MG63 (cell line): ENCODE measurements at regions not wholly inside any gene's neighbourhood (a gene's known extent, or its start where the extent isn't known, plus 50 kb on each side); places are given as distances from the start of the nearest gene placed in this dataset.
"Not testable (repeated sequence)": the region's sequence is repeated elsewhere in the genome, so short reads cannot be mapped to it uniquely, and the experiment has no call there.

Experiments
- DNase-seq: peaks from one replicate; pipeline ENCODE4 v3.0.0-alpha.2; 2020
- H3K27me3 ChIP-seq: fragments of 250-450 bp; sonication (Bioruptor Pico); 2 replicates; pipeline ENCODE4 v1.5.1; 2020; ENCODE audit warnings: mild to moderate bottlenecking, moderate library complexity
- H3K36me3 ChIP-seq: fragments of 250-450 bp; sonication (Bioruptor Pico); 2 replicates; pipeline ENCODE4 v1.5.1; 2020; ENCODE audit warnings: mild to moderate bottlenecking, moderate library complexity
- H3K4me3 ChIP-seq: fragments of 250-450 bp; sonication (Bioruptor Pico); 2 replicates; pipeline ENCODE4 v1.5.1; 2020; ENCODE audit warnings: mild to moderate bottlenecking, moderate library complexity
- H3K9me3 ChIP-seq: fragments of 250-450 bp; sonication (Bioruptor Pico); 2 replicates; pipeline ENCODE4 v1.5.1; 2020; ENCODE audit warnings: mild to moderate bottlenecking, moderate library complexity

GRCh38 chr2:144642131-144642530 lies 122.2 kb upstream of the ZEB2 start:
- Histone ChIP-seq H3K9me3 (no peaks in the 10 kb centered on the region; the same call in 1 of the 2 replicates), H3K4me3 (no peak overlapping the region), H3K36me3 (no peaks in the 10 kb centered on the region), H3K27me3 (no peaks in the 10 kb centered on the region)
- no peak for DNase-seq

- not testable (repeated sequence) for H3K36me3 ChIP-seq, DNase-seq, H3K9me3 ChIP-seq, H3K4me3 ChIP-seq, H3K27me3 ChIP-seq
Observed at GRCh38 chr2:144638250-144638649, 118.3 kb upstream of the ZEB2 start.

DNA sequence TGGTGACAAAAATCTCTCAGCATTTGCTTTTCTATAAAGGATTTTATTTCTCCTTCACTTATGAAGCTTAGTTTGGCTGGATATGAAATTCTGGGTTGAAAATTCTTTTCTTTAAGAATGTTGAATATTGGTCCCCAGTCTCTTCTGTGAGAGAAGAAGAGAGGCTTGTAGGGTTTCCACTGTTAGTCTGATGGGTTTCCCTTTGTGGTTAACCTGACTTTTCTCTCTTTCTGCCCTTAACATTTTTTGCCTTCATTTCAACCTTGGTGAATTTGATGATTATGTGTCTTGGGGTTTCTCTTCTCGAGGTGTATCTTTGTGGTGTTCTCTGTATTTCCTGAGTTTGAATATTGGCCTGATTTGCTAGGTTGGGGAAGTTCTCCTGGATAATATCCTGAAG lies 116.9 kb upstream of the ZEB2 start:
- H3K27me3 ChIP-seq, DNase-seq, H3K9me3 ChIP-seq: not testable (repeated sequence)

DNA sequence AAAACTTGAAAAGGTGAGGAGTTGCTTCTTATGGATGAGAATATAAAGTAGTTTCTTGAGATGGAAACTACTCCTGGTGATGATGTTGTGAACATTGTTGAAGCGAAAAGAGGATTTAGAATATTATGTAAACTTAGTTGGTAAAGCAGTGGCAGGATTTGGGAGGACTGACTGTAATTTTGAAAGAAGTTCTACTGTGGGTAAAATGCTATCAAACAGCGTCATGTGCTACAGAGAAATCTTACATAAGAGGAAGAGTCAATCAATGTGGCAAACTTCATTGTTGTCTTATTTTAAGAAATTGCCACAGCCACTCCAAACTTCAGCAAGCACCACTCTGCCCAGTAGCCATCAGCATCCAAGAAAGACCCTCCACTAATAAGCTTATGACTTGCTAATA lies 112.9 kb upstream of the ZEB2 start:
- no peak overlapping the region for H3K4me3 ChIP-seq
- DNase-seq: no peak
- H3K27me3 ChIP-seq: no peaks in the 10 kb centered on the region
- no peaks in the 10 kb centered on the region for H3K36me3 ChIP-seq
- H3K9me3 ChIP-seq: peaks cover 3% of the 10 kb centered on the region; the same call in 1 of the 2 replicates

More for the DNA sequence above, 116.9 kb upstream of the ZEB2 start:
- H3K36me3 ChIP-seq, H3K4me3 ChIP-seq: not testable (repeated sequence)

DNA sequence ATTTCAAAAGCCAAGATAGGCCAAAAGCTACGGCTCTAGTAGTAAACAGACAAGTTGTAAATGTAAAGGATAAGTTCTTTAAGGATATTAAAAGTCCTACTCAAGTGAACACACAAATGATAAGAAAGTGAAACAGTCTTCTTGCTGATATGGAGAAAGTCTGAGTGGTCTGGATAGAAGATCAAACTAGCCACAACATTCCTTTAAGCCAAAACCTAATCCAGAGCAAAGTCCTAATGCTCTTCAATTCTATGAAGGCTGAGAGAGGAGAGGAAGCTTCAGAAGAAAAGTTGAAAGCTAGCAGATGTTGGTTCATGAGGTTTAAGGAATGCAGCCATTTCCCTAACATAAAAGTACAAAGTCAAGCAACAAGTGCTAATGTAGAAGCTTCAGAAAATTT lies 111.7 kb upstream of the ZEB2 start:
- Histone ChIP-seq H3K9me3 (no peaks in the 10 kb centered on the region), H3K36me3 (no peaks in the 10 kb centered on the region), H3K27me3 (no peaks in the 10 kb centered on the region), H3K4me3 (no peak overlapping the region)
- no peak for DNase-seq

- no peak for DNase-seq
Observed at GRCh38 chr2:144630459-144631215, 110.7 kb upstream of the ZEB2 start.

GRCh38 chr2:144629935-144630334 lies 110.0 kb upstream of the ZEB2 start:
- Histone ChIP-seq H3K4me3 (no peak overlapping the region), H3K36me3 (no peaks in the 10 kb centered on the region), H3K27me3 (no peaks in the 10 kb centered on the region), H3K9me3 (no peaks in the 10 kb centered on the region)
- no peak for DNase-seq

More at GRCh38 chr2:144630459-144631215, 110.7 kb upstream of the ZEB2 start:
- H3K4me3 ChIP-seq: no peak overlapping the region
- H3K36me3 ChIP-seq: no peaks in the 10 kb centered on the region
- H3K27me3 ChIP-seq: no peaks in the 10 kb centered on the region
- H3K9me3 ChIP-seq: no peaks in the 10 kb centered on the region

- no peak overlapping the region for H3K4me3 ChIP-seq
Observed at GRCh38 chr2:144628566-144628965, 108.6 kb upstream of the ZEB2 start.

DNA sequence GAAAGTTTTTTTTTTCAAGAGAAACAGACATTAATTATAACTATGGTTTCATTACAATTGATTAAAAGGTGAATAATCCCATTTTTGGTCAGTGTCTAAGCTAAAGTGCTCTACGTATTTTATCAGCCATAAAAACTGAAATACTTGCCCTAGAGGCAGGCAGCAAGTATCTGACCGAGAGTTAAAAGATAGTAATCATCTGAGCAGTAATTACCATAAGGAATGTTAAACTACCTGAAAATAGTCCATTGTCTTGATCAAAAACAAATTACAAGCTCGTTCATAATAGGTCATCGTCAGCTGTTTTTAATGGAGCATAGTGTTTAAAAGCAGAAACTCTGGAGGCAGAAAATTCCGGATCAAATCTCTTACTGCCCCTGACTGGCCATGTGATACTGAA lies 105.7 kb upstream of the ZEB2 start:
- Histone ChIP-seq H3K4me3 (no peak overlapping the region), H3K9me3 (peaks cover 5% of the 10 kb centered on the region), H3K27me3 (no peaks in the 10 kb centered on the region), H3K36me3 (no peaks in the 10 kb centered on the region)
- DNase-seq: no peak

More at GRCh38 chr2:144628566-144628965, 108.6 kb upstream of the ZEB2 start:
- Histone ChIP-seq H3K27me3 (no peaks in the 10 kb centered on the region), H3K9me3 (no peaks in the 10 kb centered on the region), H3K36me3 (no peaks in the 10 kb centered on the region)
- no peak for DNase-seq

- no peak overlapping the region for H3K4me3 ChIP-seq
- no peaks in the 10 kb centered on the region for H3K36me3 ChIP-seq
- H3K9me3 ChIP-seq: peaks cover 5% of the 10 kb centered on the region
- no peak for DNase-seq
- H3K27me3 ChIP-seq: no peaks in the 10 kb centered on the region
Observed at GRCh38 chr2:144625226-144625625, 105.3 kb upstream of the ZEB2 start.

DNA sequence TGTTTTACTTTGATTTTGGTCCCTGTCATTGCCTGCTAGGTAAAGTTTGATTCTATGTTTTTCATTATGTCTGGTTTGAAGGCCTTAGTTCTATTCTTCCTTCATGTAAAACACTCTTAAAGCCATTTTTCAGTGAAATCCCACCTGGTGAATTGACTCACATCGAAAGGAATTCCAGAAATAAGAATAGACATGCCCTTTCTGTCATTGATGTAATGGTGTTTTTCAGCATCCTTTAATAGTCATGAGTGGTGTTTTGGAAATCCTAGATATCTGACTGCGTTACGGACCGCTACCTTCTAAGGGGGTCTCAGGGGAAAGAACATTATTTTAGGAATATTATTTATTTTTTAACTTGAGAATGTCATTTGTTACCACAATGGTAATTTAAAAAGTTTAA lies 104.5 kb upstream of the ZEB2 start:
- Histone ChIP-seq H3K27me3 (no peaks in the 10 kb centered on the region), H3K9me3 (peaks cover 5% of the 10 kb centered on the region), H3K36me3 (no peaks in the 10 kb centered on the region), H3K4me3 (no peak overlapping the region)
- no peak for DNase-seq

- H3K27me3 ChIP-seq, H3K36me3 ChIP-seq, DNase-seq, H3K4me3 ChIP-seq, H3K9me3 ChIP-seq: not testable (repeated sequence)
Observed at GRCh38 chr2:144622373-144622772, 102.5 kb upstream of the ZEB2 start.

DNA sequence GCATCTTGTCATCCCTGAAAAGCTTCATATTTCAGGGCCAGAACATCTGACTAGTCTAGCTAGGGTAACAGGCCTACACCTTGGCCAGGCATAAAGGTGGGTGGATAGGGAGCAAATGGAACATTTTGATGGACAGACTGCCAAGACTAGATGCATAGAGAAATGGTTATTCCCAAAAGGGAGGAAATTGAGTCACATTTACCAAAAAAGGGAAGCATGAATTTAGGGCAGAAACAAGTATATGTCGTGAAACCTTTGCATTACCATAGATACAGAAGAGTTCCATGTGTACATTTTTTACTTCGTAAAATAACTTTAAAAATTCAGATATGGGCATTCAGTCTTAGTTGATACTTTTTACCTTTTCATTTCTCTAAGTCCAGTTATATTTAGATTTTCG lies 101.3 kb upstream of the ZEB2 start:
- Histone ChIP-seq H3K9me3 (peaks cover 5% of the 10 kb centered on the region), H3K27me3 (no peaks in the 10 kb centered on the region), H3K36me3 (no peaks in the 10 kb centered on the region), H3K4me3 (no peak overlapping the region)
- DNase-seq: no peak

DNA sequence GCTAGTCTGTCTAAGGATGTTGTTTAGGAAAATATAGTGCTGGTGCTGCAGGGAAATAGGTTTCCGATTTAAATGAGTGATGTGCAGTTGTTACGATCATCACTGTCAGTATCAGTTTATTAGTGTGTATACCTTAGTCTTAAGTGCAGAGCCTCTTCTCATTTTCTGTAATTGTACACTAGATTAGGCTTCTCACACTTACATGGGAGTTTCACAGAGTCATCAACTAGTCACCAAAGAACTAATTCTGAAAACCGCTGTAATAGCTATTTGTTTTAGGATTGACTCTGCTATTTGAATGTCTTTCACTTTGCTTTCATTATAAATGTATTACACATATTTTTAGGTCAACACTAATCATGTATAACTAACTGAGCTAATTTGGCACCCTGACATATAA lies 99.8 kb upstream of the ZEB2 start:
- peaks cover 5% of the 10 kb centered on the region for H3K9me3 ChIP-seq
- H3K4me3 ChIP-seq: no peak overlapping the region
- DNase-seq: no peak
- H3K27me3 ChIP-seq: no peaks in the 10 kb centered on the region
- no peaks in the 10 kb centered on the region for H3K36me3 ChIP-seq

DNA sequence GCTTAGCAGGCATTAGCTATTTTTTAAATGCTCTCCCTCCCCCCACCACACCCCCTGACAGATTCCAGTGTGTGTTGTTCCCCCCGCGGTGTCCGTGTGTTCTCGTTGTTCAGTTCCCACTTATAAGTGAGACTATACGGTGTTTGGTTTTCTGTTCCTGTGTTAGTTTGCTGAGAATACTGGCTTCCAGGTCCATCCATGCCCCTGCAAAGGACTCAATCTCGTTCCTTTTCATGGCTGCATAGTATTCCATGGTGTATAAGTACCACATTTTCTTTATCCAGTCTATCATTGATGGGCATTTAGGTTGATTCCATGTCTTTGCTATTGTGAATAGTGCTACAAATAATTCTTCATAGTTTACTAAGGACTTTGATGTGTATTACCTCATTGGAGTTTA lies 97.3 kb upstream of the ZEB2 start:
- not testable (repeated sequence) for H3K36me3 ChIP-seq, H3K9me3 ChIP-seq, H3K27me3 ChIP-seq, H3K4me3 ChIP-seq, DNase-seq

DNA sequence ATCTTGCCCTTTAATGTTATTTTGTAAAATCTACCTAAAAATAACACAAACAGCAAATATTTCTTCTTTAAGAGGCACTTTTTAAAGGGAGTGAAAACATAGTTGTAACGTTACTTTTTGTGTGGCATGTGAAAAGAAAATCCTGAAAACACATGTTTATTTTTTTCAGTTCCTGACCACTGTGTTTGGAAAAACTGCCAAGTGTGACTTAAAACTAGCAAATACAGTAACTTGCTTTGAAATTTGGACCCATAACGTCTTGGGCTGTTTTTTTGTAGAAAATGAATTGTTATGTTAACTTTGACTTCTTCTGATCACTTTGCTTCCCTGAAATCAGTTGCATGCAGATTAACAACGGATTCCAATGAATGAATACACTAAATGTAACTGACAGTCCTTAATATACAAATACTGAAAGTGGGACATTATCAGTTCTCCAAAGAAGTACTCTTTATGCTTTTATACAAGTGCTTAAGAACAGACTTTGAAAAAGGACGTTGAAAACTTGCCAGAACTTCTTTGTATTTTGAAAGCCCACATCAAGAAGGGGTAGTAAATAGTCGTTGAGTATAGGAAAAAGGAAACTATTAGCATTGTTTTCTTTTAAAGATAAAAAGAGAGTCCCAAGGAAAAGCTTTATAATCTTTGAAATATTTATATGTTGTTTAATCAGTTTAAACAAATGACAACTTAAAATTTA lies 96.1 kb upstream of the ZEB2 start:
- DNase-seq: no peak
- Histone ChIP-seq H3K36me3 (no peaks in the 10 kb centered on the region), H3K9me3 (no peaks in the 10 kb centered on the region), H3K4me3 (no peak overlapping the region), H3K27me3 (no peaks in the 10 kb centered on the region)

GRCh38 chr2:144607891-144608521 lies 88.1 kb upstream of the ZEB2 start:
- no peak for DNase-seq
- no peaks in the 10 kb centered on the region; the same call in 1 of the 2 replicates for H3K9me3 ChIP-seq
- no peaks in the 10 kb centered on the region for H3K27me3 ChIP-seq
- H3K4me3 ChIP-seq: no peak overlapping the region
- H3K36me3 ChIP-seq: no peaks in the 10 kb centered on the region
